ENCODE measurements at regions not wholly inside any gene's neighbourhood (a gene's known extent, or its start where the extent isn't known, plus 50 kb on each side); places are given as distances from the start of the nearest gene placed in this dataset.

GRCh38 chr12:19846574-19846973 is 407.3 kb downstream of the AEBP2 start:
- TF ChIP-seq CTCF (IDR thresholded peaks at IDR 0.05) (no peak), EZH2 (IDR thresholded peaks at IDR 0.05; ENCODE audit: borderline replicate concordance, insufficient read depth, low read depth, low read length, poor library complexity, severe bottlenecking) (no peak)

Data from B cell (primary cell).